ENCODE measurements at regions not wholly inside any gene's neighbourhood (a gene's known extent, or its start where the extent isn't known, plus 50 kb on each side); places are given as distances from the start of the nearest gene placed in this dataset.

- no peak for TF ChIP-seq CTCF (IDR thresholded peaks at IDR 0.05)
- no peak for TF ChIP-seq EP300 (IDR thresholded peaks at IDR 0.05)
- no peak for TF ChIP-seq POLR2AphosphoS5 (IDR thresholded peaks at IDR 0.05)
- TF ChIP-seq POLR2A (IDR thresholded peaks at IDR 0.05) = no peak
Measured at GRCh38 chr7:153021542-153021941, 262.0 kb downstream of the ACTR3B start.
